ENCODE measurements at regions not wholly inside any gene's neighbourhood (a gene's known extent, or its start where the extent isn't known, plus 50 kb on each side); places are given as distances from the start of the nearest gene placed in this dataset.
"Not testable (repeated sequence)": the region's sequence is repeated elsewhere in the genome, so short reads cannot be mapped to it uniquely, and the experiment has no call there.

DNA sequence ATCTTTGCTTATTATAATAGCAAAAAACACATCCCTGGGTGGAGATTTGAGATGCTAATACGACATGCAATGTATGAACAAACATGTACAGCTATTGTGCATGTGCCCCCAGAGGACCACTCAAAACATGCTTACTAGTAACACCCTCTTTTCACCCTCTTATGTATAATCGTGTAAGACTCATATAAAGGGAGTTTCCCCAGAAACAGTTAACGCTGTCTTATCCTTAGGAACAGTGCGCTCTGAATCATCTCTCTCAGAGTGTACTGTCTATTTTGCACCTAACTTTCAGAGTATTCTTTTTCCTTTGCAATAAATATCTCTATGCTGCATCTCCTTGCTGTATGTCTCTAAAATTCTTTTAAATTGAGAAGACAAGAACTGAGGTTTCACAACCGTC, 2604.0 kb downstream of the PCDH9 start:
- DNase-seq: no peak

DNA sequence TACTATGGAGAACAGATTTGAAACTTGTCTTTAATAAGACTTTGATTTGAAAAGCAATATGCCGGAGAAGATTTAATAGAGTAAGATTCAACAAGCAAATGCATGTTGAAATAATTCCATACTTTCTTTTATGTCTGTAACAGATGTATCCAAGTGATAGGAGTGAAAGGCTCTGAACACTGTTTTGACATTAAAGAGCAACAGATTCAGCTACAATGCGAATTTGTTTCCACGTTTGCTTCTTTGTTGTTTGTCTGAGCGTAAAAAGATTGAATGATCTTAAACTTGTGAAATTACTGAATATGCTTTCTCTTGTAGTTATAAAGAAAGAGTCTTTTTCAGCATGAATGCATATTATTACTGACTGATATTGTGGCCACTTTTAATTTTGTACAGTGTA, 2612.9 kb downstream of the PCDH9 start:
- no peak for DNase-seq

DNA sequence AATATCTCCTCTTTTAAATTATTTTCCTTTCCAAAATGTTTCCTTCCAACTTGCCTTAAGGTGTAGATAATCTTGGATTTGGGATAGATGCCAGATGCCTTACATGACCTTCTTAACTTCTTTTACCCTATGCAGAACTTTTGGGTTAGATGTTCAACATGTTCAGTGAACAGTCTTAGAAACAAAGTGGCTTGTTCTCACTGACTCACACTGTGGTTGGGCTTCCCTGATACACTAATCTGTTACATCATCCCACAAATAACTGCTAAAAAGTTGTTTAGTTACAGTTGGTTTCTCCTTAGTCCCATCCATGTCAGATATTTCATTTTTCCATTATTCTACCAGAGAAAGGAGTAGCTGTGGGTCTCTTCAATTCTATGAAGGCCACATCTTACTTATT, 2638.2 kb downstream of the PCDH9 start:
- no peak for DNase-seq

DNA sequence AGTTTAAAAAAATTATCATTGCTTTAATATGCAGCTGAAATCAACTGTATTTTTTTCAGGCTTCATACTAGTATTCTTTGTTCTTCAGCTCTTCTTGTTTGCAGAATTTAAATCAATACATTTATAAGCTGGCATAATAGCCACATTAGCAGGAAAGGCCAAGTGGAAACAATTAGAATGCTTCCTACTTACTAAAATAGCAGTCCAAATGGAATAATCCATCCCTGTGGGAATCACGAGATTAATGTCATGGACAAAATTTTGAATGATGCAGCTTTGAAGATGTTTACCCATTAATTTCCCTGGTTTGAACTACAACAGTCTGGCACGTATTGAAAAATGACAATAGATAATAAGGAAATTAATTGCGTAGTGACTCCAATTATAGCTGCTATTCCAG, 2650.8 kb downstream of the PCDH9 start:
- DNase-seq: no peak

DNA sequence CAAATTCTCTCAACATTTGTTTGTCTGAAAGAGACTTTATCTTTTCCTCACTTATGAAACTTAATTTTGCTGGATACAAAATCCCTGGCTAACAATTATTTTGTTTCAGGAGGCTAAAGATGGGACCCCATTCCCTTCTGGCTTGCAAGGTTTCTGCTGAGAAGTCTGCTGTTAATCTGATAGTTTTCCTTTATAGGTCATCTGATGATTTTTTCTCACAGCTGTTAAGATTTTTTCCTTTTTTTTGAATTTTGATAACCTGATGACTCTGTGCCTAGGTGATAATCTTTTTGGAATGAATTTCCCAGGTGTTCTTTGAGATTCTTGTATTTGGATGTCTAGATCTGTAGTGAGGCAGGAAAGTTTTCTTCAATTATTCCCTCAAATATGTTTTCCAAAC, 2661.4 kb downstream of the PCDH9 start:
- no peak for DNase-seq

DNA sequence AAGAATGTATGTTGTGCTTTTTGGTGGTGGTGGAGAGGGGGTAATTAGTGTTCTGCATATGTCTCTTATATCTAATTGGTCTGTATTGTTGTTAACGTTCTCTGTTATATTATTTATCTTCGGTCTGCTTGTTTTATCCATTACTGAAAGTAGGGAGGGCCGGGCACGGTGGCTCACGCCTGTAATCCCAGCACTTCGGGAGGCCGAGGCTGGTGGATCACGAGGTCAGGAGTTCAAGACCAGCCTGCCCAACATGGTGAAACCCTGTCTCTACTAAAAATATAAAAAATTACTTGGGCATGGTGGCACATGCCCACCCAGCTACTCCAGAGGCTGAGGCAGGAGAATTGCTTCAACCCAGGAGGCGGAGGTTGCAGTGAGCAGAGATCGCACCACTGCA, 2672.1 kb downstream of the PCDH9 start:
- not testable (repeated sequence) for DNase-seq

DNA sequence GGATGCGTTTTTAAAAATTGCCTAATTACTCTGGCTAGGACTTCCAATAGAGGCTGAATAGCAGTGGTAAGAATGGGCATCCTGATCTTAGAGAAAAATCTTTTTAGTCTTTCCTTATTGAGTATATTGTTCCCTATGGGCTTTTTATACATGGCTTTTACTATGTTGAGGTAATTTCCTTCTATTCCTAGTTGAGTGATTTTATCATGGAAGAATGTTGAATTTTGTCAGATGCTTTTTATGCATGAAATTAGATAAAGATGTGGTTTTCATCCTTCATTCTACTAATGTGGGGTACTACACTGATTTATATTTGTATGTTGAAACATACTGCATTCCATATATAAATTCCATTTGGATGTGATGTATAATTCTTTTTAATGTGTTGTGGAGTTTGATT, 2673.8 kb downstream of the PCDH9 start:
- no peak for DNase-seq

DNA sequence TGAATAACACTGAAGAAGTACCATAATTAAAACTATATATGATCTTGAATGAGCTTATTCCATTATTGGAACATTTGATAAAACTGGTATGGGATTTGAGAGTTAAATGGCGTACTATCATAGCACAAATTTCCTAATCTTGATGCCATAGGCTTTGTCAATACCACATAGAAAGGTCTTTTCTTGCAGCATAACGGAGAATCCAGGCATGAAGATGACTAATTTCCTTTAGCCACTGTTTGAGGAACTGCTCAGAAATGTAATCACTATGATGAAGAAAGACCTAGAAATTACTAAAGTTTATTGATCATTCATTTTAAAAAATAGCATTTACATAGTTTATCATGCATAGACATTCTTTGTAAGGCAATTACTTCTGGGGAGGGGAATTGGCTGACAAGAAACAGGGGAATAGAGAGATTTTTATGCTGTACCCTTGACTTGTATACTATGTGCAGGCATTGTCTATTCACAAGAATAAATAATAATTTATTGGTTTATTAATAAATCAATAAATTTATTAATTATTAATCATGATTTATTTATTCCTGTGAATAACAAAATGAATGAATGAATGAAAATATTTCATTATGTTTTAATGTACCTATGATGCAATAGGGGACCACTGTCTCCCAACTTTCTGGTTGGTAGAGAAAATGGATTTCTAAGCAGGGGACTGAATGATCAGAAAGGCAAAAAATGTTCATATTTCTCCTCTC, 2676.6 kb downstream of the PCDH9 start:
- no peak for DNase-seq

DNA sequence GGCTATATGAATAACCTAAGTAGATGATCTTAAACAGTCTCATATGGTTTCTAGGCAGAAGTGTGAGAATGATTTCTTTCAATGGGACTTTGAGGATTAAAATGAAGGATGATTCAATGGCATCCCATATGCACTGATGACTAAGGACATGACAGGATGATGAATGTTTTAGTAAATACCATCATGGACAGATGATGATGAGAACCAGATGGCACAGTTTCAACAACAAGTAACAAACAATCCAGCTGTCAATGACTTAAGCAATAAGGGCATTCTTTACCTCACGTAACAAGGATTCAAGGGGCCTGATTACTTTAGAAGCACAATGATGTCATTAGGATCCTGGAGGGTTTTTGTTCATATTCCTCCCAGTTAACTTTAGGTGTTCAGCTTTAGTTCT, 2678.4 kb downstream of the PCDH9 start:
- DNase-seq: no peak

DNA sequence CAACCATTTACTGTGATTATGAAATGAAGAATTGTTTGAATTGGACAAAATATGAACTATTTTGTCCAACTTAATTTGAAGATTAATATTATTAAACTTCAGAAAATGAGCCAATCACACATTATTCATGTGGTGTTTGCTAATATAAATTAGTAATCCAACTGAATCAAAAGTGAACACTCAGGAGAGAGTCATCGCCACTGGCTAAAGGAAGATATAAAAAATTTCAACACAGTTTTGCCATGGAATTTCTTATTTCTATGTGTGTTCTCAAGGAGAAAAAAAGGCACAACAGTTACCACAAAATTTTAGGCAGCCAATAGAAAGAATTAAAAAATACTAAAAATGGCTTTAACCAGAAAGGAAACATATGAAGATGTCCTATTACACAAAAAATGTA, 2683.8 kb downstream of the PCDH9 start:
- no peak for DNase-seq

DNA sequence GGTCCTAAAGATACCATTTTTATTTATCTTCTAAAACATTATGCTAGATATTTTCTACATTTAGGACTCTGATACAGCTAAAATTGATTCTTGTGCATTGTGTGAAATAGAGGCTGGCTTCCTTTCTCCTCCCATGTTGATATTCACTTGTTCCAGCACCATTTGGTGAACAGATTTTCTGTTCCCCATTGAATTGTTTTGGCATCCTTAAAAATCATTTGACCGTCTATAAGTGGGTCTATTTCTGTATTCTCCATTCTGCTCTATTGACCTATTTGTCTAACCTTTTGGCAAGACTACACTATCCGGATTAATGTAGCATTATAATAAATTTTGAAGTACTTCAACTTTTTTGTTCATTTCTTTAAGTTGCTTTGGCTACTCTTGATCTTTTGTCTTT, 2689.2 kb downstream of the PCDH9 start:
- no peak for DNase-seq

DNA sequence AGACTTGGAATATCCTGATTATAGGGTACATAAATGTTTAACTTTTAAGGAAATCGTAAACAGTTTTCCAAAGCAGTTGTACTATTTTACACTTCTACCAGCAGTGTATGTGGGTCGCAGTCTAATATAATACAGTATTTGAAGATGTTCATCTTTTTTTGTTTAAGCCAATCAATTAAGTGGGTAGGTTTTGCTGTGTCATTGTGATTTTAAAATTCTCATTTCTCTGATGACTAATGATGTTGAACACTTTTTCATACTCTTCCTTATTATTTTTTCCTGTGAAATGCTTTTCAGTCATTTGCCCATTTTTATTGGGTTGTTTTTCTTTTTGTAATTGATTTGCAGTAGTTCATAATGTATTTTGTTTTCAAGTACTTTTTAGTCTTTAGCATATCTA, 2689.7 kb downstream of the PCDH9 start:
- DNase-seq: no peak

DNA sequence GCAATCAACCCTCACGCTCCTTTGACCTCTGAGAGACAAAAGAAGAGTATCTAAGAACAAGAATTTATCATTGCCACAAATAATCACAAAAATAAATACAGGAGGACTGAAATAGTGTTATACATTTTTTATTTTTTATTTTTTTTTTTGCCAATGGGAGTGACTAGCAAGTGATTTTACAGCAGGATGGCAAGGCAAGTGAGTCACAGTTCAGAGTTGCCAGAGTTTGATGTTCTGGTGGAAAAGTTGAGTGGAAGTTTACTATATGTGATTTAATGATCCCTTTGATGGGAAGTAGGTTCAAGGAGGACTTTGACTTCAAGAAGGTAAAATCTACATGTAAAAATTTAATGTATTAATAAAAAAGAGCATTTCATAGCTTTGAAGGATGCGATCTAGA, 2691.4 kb downstream of the PCDH9 start:
- no peak for DNase-seq

DNA sequence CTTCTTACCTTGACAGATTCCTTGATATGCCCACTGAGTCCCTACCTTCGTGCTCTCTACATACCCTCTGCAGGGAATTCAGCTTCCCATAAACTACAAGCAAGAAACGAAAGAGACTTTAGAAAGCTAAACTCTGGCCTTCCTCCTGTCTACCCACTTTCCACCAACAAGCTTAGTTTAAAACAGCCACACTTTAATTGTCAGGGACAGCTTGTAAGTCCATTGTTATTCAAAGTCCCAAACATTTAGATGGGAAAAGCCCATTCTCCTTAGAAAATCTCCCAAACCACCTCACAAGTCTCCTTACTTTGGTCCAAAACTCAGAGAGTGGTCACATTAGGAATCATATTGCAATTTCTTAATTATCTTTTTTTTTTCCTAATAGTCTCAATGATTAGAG, 2695.8 kb downstream of the PCDH9 start:
- no peak for DNase-seq

DNA sequence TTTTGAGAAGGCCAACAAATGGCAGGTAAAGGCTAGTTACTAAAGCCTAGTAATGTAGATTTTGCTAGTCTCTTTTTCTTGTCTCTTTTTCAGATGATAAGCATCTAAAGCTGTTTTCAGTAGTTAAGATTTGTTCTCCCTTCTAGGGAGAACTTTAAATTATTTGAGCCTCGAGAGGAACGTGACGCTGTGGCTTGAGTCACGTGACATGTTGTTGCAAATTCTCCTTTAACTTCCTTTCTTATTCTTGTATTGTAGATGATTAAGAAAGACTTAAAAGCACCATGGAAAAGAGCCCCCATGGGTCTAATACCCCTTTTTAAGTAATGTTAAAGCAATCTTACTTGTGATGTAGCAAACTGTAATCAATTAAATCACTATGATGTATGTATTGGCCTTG, 2698.7 kb downstream of the PCDH9 start:
- no peak for DNase-seq

DNA sequence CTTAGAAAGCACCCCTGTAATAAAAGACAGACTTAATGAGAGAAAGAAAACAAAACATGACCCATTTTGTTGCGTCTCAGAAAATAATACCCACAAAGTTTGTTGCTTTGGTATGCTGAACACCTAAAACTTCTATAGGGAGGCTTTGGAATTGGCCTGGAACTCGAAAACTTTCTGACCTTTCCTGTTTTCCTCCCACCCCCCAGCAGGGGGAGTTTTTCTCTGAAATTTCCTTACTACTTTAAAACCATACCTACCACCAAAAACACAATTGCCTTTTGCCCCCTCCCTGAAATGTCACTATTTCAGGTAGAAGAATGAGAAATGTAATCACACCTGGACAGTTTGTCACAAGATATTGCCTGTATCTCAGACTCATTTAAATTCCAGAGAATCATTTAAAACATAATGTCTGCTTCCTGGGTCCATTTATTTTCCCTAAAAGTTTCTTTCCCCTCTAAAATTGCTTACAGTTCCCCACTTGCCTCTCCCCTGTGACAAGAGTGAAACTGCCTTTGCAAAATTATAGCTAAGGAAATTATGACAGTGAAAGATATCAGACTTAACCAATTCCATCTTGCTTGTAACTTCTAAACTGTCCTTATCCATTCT, 2700.2 kb downstream of the PCDH9 start:
- no peak for DNase-seq

DNA sequence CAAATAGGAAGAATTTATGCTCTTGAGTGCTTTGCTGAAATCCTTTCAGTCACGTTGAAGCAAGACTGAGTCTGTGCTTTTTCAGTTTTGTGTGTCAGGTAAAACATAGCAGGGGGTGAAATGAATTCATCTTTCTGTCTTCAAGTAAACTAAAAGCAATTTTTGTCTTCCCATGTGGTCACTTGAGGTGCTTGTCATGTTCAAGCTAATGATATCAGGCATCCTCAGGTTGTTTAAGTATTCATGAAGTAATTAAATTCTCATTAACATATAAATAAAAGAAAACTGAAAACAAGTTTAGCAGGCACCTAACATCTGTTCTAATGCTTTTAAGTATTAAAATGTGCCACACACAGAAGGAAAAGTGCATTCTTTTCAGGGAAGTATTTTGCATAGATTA, 2701.3 kb downstream of the PCDH9 start:
- no peak for DNase-seq

DNA sequence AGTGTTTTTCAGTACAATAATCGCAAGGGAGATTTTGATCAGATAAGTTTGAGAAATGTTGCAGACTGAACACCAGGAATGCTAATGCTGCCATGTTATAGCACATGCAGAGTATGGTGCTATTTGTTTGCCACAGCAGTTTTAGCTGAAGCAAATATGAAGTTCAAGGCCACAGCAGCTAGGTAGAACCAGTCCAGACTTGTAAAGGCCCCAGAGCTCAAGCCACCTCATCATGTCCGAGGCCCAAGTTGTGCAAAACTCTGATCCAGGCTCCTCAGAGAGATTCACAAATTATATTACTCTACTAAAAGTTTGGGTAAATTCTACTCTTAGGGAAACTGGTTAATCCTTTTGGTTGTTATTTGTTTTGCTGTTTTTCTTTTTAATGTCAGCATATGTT, 2702.6 kb downstream of the PCDH9 start:
- no peak for DNase-seq

DNA sequence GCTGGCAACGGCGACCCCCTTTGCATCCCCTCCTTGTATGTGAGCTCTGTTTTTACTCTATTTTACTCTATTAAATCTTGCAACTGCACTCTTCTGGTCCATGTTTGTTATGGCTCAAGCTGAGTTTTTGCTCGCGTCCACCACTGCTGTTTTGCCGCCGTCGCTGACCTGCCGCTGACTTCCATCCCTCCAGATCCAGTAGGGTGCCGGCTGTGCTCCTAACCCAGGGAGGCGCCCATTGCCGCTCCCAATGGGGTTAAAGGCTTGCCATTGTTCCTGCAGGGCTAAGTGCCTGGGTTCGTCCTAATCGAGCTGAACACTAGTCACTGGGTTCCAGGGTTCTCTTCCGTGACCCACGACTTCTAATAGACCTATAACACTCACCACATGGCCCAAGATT, 2704.4 kb downstream of the PCDH9 start:
- no peak for DNase-seq

DNA sequence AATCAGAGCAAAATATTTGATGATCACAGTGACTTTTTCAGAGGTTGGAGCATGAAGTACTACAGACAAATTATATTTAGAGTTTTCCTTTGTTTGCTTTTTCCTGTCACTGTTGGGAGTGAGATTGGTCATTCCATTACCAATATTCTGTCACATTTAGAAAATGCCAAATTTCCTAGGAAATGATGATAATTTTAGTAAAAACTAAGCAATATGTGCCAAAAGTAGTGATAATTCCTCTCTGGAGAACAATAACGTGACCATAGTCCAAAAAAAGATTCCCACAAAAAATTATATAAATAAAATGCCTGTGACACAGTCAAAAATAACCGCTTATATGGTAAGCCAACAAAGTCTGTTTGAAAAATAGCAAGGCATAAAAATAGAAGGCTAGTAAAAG, 2719.4 kb downstream of the PCDH9 start:
- no peak for DNase-seq

DNA sequence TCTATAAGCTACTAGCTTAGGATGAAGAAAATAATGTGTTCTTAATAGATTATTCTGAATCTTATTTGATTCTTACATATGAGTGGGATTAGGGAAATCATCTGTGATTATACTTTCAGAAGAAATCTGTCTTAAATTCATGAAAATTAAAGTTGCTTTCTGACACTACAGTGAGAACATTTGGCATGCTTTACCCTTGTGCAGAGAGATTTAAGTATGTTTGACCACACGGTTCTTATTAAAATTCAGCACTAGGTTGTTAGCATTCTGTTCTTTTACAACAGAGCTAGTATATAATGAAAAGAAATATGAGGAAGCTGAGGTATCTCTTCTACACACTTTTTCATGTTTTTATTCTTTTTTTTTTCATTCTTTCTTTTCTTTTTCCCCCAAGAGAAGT, 2723.9 kb downstream of the PCDH9 start:
- no peak for DNase-seq

DNA sequence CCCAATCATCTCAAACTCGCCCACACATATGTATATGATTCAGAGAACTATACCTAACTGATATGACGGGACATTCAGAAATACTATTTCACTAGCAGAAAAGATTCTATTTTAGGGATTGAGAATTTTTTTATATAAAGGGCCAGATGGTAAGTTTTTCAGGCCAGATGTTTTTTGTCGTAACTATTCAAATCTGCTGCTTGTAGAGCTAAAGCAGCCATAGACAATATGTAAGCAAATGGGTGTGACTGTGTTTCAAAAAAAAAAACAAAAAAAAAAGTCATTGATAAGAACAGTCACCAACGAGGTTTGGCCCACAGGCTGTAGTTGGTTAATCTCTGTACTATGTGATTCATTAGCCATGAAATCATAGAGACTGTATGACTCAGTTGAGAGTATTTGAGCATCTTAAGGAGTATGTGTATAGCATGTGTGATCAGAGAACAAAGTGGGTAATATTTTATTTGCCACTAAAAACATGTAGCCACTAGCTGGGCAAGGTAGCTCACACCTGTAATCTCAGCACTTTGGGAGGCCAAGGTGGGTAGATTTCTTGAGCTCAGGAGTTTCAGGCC, 2724.7 kb downstream of the PCDH9 start:
- no peak for DNase-seq

DNA sequence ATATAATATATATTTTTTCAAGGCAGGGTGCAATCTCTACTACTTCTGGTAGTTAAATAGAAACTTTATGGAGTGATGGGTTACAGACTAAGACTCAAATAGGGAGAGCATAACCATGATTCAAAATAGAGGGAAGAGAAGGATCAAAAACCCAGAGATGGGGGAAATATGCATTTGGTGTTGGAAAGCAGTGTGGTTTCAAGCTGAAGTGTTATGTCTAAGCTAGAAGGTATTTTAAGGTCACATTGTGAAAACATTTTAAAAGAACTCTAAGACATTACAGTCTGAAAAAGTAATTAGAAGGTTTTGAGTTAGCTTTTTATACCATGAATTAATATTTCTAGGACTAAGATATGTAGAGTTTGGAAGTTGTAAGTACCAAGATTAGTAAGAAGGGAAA, 2741.4 kb downstream of the PCDH9 start:
- no peak for DNase-seq

DNA sequence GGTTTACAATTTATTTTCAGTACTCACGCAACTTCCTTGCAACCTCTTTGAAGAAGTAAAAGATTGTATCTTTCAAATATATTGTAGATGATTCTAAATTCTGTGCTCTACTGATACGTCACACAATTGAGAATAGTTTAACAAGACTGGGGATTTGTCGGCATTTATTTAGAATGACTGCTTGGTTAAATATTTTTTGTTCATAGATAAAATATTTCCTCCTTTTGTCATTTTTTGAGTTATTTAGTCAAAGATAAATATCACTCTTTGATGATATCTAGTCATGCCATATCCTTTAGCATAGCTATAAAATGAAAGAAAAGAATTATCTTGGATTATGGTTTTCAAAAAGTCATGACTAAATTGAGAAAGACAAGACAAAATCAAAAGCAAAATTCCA, 2747.8 kb downstream of the PCDH9 start:
- no peak for DNase-seq

DNA sequence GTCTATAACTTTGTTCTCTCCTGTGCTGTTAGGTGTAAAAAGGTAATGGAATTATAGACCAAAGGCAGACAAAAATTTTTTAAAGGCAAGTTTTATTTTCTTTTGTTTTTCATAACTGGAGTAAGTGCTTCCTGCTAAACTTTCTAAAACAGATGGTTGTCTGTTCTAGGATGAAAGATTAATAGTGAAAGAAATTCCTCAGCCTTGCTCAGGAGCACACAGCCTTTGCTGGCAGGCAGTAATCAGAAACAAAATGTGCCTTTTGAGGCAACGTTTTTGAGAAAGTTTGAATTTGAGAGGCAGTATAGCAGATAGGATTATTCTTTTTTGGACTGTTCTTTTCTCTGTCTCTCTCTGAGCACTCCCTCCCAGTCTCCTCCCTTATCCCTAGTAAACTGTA, 2749.5 kb downstream of the PCDH9 start:
- no peak for DNase-seq

Data from stimulated activated CD4-positive, alpha-beta T cell treated with anti-CD3 and anti-CD28 coated beads, Interleukin-4, amount 100 ng/mL, for 24 hours (primary cell).